Liver (tissue), 3 donors: ENCODE measurements at regions not wholly inside any gene's neighbourhood (a gene's known extent, or its start where the extent isn't known, plus 50 kb on each side); places are given as distances from the start of the nearest gene placed in this dataset.

Source experiments
- FOXA1 ChIP-seq: IDR thresholded peaks from 2 replicates; pipeline ENCODE4 v1.6.1; 2016; ENCODE audit warnings: antibody characterized with exemption
- JUND ChIP-seq, 2 donors: IDR thresholded peaks; 2 replicates each; pipeline ENCODE4 v1.6.1; 2016; ENCODE audit warnings: antibody characterized with exemption in 2 of 2
- RAD21 ChIP-seq, 2 donors: IDR thresholded peaks; 2 replicates each; pipeline ENCODE4 v1.6.1; 2016; ENCODE audit warnings: antibody characterized with exemption in 2 of 2, mild to moderate bottlenecking in 2 of 2
- SP1 ChIP-seq: IDR thresholded peaks from 2 replicates; pipeline ENCODE4 v1.6.1; 2018; ENCODE audit warnings: antibody characterized with exemption, mild to moderate bottlenecking
- TAF1 ChIP-seq: conservative IDR thresholded peaks from 2 replicates; pipeline ENCODE4 v1.6.1; 2016; ENCODE audit warnings: antibody characterized with exemption, mild to moderate bottlenecking
- TF ChIP-seq, protein P1 (sequence below): fragments of 150-350 bp; IDR thresholded peaks from 2 replicates; pipeline ENCODE4 v1.5.1; 2017; ENCODE audit warnings: improper control_type of control experiment, low read depth, low read length; ENCODE audit not compliant: missing input control
- donor health status: healthy.
- donor health status: healthy.

DNA sequence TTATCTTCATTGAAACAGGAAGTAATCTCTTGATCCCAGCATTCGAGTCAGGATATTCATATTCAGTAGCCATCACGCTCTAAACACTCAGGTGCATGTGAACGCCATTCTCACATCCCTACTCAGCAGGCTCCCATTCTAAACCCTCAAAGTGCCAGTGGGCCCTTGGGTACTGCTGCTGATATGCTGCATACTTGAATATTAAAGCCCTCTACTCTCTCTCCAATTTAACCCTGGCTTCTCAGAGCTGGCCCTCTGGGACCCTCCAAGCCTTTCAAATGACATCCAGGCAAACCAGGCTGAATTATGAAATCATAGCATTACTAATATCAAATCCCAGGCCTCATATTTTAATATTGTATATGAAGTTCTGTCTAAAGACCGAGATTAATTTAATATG, 468.2 kb downstream of the NUF2 start:
- TF ChIP-seq, protein P1, sequence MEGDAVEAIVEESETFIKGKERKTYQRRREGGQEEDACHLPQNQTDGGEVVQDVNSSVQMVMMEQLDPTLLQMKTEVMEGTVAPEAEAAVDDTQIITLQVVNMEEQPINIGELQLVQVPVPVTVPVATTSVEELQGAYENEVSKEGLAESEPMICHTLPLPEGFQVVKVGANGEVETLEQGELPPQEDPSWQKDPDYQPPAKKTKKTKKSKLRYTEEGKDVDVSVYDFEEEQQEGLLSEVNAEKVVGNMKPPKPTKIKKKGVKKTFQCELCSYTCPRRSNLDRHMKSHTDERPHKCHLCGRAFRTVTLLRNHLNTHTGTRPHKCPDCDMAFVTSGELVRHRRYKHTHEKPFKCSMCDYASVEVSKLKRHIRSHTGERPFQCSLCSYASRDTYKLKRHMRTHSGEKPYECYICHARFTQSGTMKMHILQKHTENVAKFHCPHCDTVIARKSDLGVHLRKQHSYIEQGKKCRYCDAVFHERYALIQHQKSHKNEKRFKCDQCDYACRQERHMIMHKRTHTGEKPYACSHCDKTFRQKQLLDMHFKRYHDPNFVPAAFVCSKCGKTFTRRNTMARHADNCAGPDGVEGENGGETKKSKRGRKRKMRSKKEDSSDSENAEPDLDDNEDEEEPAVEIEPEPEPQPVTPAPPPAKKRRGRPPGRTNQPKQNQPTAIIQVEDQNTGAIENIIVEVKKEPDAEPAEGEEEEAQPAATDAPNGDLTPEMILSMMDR = no peak
- TF ChIP-seq SP1 (no peak), RAD21 (IDR thresholded peaks at IDR 0.05) (no peak), JUND (IDR thresholded peaks at IDR 0.05) (no peak), TAF1 (no peak), FOXA1 (no peak)
